ENCODE measurements at regions not wholly inside any gene's neighbourhood (a gene's known extent, or its start where the extent isn't known, plus 50 kb on each side); places are given as distances from the start of the nearest gene placed in this dataset.

DNA sequence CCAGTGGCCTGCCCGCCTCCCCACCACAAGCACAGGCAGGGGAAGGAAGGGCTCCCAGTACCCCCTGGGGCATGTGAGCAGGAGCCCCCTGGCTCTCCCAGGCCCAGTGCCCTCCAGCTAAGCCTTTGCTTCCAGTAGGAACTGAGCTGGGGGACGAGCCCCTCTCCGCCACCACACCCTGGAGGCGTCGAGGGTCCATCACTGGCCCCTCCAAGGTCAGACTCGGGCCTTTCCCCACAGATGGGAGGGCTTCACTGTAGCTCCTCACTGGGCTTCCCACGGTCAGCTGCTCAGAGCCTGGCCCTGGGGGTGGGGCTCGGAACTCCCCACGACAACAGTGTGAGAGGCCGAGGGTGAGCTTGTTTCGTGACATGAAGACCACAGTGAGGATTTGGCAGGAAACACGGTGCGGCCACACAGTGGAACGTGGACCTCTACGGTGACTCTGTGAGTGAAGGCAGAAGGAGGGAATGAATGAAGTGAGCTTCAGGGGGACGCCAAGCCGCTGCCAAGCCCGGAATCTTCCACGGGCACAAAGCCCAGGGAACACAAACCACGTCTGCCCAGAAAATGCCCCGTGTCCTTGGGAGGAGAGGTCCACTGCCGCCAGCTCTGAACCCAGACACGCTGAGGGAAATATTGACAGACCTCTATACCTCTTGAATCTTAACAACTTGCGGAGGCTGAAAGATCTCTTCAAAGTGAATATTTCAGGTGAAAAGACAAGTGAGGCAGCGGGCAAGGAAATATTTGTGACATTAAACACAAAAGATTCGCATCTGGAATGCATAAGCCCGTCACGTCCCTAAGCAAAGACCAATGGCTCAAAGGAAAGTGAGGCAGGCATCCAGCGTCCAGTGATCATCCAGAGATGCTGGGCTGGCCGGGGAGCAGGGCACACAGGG, 144.8 kb upstream of the GPC1 start:
- no peak overlapping the region for H3K27ac ChIP-seq (ENCODE audit: low read depth, low read length)
- no peaks in the 10 kb centered on the region for H3K9me3 ChIP-seq (ENCODE audit: control insufficient read depth in 3 of 3, low read length in 3 of 3)
- H3K9ac ChIP-seq (ENCODE audit: low read depth in 1 of 3, low read length in 3 of 3): peak overlapping the region in 1 of 3 donors; percentile 8
- peaks cover 21 to 50% (median 28%) of the 10 kb centered on the region in 3 donors for H3K4me1 ChIP-seq (ENCODE audit: control insufficient read depth in 3 of 3, insufficient read depth in 3 of 3, low read length in 3 of 3)
- H3K4me3 ChIP-seq (ENCODE audit: low read length in 3 of 3): no peak overlapping the region
- H3K27me3 ChIP-seq (ENCODE audit: control insufficient read depth in 3 of 3, insufficient read depth in 3 of 3, low read length in 3 of 3): no peaks in the 10 kb centered on the region
- H3K36me3 ChIP-seq (ENCODE audit: control insufficient read depth in 3 of 3, insufficient read depth in 3 of 3, low read length in 3 of 3): no peaks in the 10 kb centered on the region

DNA sequence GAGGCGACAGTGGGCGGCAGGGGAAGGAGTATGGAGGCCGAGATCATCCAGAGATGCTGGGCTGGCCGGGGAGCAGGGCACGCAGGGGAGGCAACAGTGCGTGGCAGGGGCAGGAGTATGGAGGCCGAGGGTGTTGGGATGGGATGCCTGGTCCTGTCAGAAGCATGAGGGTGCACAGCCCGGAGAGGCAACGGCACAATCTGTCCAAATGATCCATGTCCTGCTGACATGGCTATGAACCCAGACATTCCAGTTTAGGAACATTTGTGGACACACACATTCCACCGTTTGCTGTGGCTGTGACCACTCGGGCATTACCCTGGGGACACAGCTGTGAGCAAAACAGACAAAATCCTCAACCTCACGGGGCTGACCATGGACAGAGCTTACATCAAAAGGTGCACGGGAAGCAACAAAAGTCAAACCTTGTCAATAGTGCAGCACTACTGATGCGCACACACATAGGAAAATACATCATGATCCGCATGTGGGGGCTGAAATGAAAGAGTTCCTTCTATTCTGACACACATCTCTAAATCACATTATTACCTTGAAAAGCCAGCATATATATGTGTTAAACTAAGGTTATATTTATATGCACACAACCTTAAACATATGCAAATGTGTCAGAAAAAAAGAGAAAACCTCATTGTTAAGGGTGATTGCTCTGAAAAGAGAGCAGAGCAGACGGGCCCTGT, 144.0 kb upstream of the GPC1 start:
- H3K27me3 ChIP-seq (ENCODE audit: control insufficient read depth in 3 of 3, insufficient read depth in 3 of 3, low read length in 3 of 3): no peaks in the 10 kb centered on the region
- H3K36me3 ChIP-seq (ENCODE audit: control insufficient read depth in 3 of 3, insufficient read depth in 3 of 3, low read length in 3 of 3): no peaks in the 10 kb centered on the region
- no peak overlapping the region for H3K4me3 ChIP-seq (ENCODE audit: low read length in 3 of 3)
- H3K9ac ChIP-seq (ENCODE audit: low read depth in 1 of 3, low read length in 3 of 3): no peak overlapping the region
- H3K9me3 ChIP-seq (ENCODE audit: control insufficient read depth in 3 of 3, low read length in 3 of 3): no peaks in the 10 kb centered on the region
- H3K27ac ChIP-seq (ENCODE audit: low read depth, low read length): no peak overlapping the region
- H3K4me1 ChIP-seq (ENCODE audit: control insufficient read depth in 3 of 3, insufficient read depth in 3 of 3, low read length in 3 of 3): peaks cover 21 to 55% (median 28%) of the 10 kb centered on the region in 3 donors

DNA sequence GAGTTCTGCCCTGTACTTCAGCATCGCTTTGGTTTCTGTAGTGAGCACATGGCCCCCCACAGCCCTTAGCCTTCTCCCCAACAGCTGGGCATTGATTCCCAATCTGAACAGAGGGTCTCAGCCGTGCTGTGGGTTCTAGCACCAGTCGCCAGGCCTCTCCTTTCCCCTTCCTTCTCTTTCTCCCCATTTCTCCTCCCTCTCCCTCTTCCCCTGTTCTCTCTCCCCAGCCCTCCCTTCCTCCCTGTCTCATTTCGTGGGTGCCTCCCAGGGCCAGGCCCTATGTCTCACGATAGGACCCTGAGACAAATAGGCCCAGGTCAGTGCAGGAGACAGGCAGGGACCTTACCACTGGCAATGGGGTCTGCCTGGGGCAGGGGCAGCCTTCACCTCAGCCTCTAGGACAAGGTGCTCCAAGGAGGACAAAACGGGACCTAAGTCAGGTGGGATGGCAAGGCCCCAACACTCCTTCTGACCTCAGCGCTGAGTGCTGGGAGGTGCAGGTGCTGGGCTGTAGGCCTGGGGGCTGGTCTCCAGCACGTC, 143.4 kb upstream of the GPC1 start:
- no peaks in the 10 kb centered on the region for H3K9me3 ChIP-seq (ENCODE audit: control insufficient read depth in 3 of 3, low read length in 3 of 3)
- H3K4me1 ChIP-seq (ENCODE audit: control insufficient read depth in 3 of 3, insufficient read depth in 3 of 3, low read length in 3 of 3): peaks cover 21 to 58% (median 31%) of the 10 kb centered on the region in 3 donors
- no peaks in the 10 kb centered on the region for H3K36me3 ChIP-seq (ENCODE audit: control insufficient read depth in 3 of 3, insufficient read depth in 3 of 3, low read length in 3 of 3)
- H3K27ac ChIP-seq (ENCODE audit: low read depth, low read length): no peak overlapping the region
- H3K4me3 ChIP-seq (ENCODE audit: low read length in 3 of 3): no peak overlapping the region
- H3K27me3 ChIP-seq (ENCODE audit: control insufficient read depth in 3 of 3, insufficient read depth in 3 of 3, low read length in 3 of 3): no peaks in the 10 kb centered on the region
- H3K9ac ChIP-seq (ENCODE audit: low read depth in 1 of 3, low read length in 3 of 3): no peak overlapping the region

DNA sequence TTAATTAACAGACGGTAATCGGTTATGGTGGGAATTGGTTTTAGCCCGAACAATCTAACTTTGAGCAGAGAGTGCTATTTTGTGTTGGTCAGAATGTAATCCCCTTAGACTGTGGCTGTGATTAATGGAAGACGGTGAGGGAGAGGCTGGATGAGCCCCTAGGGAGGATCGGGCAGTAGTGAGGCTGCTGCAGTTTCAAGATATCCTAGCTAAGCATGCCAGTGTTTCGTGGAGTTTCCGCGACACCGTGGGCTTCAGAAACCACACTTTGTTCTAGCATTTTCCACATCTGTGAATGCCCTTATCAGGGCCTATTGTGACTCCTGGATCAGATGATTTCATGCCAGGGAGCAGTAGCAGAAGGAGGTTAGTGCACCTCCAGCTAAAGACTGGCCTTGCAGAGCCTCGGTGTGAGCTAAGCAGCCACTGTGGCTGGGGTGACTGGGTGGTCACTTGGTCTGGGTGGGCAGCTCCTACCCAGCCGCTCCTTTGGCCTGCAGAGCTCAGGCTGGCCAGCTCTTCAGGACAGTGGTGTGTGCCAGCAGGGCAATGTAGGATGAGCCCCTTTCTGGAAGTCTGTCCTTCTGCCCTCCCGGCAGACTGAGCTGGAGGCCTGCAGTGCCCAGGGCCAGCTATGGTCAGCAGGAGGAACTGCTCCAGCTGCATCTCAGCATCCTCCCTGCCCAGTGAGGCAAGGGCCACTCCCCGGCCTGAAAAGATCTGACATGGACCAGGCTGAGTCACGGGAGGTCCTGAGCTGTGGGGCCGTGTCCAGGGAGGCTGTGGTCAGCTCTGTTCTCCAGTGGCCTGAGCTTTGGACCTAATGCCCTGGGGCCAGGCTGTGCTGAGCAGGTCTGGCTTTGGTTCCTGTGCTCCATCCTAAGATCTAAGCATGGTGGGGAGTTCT, 142.6 kb upstream of the GPC1 start:
- H3K9ac ChIP-seq (ENCODE audit: low read depth in 1 of 3, low read length in 3 of 3): peak overlapping the region; percentile 57 to 79 (median 73)
- peaks cover 21 to 53% (median 31%) of the 10 kb centered on the region in 3 donors for H3K4me1 ChIP-seq (ENCODE audit: control insufficient read depth in 3 of 3, insufficient read depth in 3 of 3, low read length in 3 of 3)
- H3K27me3 ChIP-seq (ENCODE audit: control insufficient read depth in 3 of 3, insufficient read depth in 3 of 3, low read length in 3 of 3): no peaks in the 10 kb centered on the region
- no peaks in the 10 kb centered on the region for H3K9me3 ChIP-seq (ENCODE audit: control insufficient read depth in 3 of 3, low read length in 3 of 3)
- peak overlapping the region; percentile 80 for H3K27ac ChIP-seq (ENCODE audit: low read depth, low read length)
- H3K4me3 ChIP-seq (ENCODE audit: low read length in 3 of 3): peak overlapping the region; percentile 22 to 54 (median 23)
- no peaks in the 10 kb centered on the region for H3K36me3 ChIP-seq (ENCODE audit: control insufficient read depth in 3 of 3, insufficient read depth in 3 of 3, low read length in 3 of 3)

DNA sequence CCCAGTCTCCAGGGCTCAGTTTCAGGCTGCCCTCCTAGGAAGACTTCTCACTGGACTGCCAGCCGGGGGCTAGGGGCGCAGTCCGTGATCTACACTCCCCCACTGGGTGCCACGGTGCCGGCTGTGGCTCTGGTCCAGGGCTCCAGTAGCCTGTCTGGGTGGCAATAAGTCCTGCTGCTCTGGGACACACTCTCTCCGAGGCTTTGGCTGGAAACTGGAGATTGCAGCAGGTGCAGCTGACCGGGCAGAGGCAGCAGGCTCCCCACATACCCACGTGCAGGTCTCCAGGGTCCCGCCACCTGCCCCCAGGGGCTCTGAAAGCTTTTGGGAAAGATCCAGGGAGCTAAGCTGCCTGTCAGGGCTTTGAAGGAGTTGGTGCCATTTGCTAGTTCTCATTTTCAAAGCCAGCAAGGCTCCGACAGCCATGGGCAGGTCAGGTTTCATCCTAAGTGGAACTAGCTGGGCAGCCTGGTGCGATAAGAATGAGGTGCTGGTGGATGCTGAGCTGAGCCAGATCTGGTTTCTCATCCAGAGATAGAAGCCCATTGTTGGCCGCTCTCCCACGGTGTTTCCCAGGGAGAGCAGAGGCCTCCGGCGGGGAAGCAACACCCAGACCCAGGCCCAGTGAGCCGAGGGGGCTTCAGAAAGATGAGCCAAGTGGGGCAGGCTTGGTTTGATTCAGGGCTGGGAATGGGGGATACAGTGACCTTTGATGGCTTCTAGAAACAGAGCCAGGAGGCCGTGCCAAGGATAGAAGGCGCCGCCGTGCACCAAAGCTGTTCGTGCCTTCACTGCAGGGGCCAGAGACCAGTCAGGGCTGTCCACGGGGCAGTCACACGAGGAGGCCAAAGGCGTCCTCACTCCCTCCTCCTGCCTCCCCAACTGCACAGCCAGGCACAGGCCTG, 141.7 kb upstream of the GPC1 start:
- no peaks in the 10 kb centered on the region for H3K36me3 ChIP-seq (ENCODE audit: control insufficient read depth in 3 of 3, insufficient read depth in 3 of 3, low read length in 3 of 3)
- H3K9ac ChIP-seq (ENCODE audit: low read depth in 1 of 3, low read length in 3 of 3): peak overlapping the region; percentile 65 to 79 (median 73)
- no peaks in the 10 kb centered on the region for H3K27me3 ChIP-seq (ENCODE audit: control insufficient read depth in 3 of 3, insufficient read depth in 3 of 3, low read length in 3 of 3)
- H3K27ac ChIP-seq (ENCODE audit: low read depth, low read length): peak overlapping the region; percentile 80
- H3K9me3 ChIP-seq (ENCODE audit: control insufficient read depth in 3 of 3, low read length in 3 of 3): no peaks in the 10 kb centered on the region
- peaks cover 21 to 53% (median 34%) of the 10 kb centered on the region in 3 donors for H3K4me1 ChIP-seq (ENCODE audit: control insufficient read depth in 3 of 3, insufficient read depth in 3 of 3, low read length in 3 of 3)
- H3K4me3 ChIP-seq (ENCODE audit: low read length in 3 of 3): peak overlapping the region; percentile 23 to 54 (median 41)

DNA sequence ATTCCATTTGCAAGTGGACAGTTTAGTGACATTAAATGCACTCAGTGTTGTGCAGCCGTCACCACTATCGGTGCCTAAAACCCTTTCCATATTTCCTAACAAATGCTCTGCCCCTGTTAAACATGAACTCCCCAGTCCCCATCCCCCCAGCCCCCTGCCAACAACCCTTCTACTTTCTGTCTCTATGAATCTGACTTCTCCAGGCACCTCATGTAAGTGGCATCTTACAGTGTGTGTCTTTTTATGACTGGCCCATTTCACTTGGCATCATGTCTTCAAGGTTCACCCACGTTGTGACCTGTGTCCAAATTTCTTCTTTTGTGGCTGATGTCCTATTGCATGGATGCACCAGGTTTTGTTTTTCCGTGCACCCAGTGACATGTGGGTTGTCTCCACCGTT, 140.9 kb upstream of the GPC1 start:
- Histone ChIP-seq H3K36me3 (ENCODE audit: control insufficient read depth in 3 of 3, insufficient read depth in 3 of 3, low read length in 3 of 3) (no peaks in the 10 kb centered on the region), H3K27me3 (ENCODE audit: control insufficient read depth in 3 of 3, insufficient read depth in 3 of 3, low read length in 3 of 3) (no peaks in the 10 kb centered on the region), H3K4me3 (ENCODE audit: low read length in 3 of 3) (peak overlapping the region in 1 of 3 donors; percentile 54), H3K4me1 (ENCODE audit: control insufficient read depth in 3 of 3, insufficient read depth in 3 of 3, low read length in 3 of 3) (peaks cover 21 to 53% (median 34%) of the 10 kb centered on the region in 3 donors), H3K9me3 (ENCODE audit: control insufficient read depth in 3 of 3, low read length in 3 of 3) (no peaks in the 10 kb centered on the region), H3K9ac (ENCODE audit: low read depth in 1 of 3, low read length in 3 of 3) (peak overlapping the region in 2 of 3 donors; percentile 65 to 79), H3K27ac (ENCODE audit: low read depth, low read length) (no peak overlapping the region)

DNA sequence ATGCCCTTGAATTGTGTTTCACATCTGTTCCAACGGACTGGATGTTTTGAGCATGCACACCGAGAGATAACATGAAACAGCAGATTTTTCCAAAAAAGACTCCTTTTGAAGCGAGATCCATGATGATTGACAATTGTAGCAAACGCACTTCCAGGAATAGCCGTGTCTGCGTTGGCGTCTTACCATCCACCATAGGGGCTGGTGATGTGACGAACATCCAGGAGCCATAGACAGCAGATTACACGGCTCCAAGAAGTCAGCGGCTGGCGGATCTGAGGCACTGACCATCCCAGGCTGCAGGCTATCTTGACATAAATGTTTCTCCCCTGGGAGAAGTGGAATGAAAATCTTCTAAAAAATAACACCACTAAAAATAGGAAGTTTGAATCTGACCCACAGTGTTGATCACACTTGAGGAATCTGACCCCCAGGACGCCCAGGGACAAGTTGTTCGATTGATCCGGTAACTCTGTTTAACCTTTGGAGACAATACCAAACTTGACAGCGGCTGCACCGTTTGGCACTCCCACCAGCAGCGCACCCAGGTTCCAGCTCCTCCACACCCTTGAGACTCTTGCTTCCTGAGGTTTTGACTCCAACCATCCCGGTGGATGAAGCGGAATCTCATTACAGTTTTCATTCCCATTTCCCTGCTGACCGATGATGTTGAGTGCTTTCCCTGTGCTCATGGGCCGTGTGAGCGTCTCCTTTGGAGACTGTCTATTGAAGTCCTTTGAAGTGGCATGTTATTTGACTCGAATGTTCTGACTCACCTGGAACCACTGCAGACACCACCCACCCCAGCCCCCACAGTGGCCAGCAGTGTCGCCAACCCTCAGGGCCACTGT, 140.0 kb upstream of the GPC1 start:
- H3K4me1 ChIP-seq (ENCODE audit: control insufficient read depth in 3 of 3, insufficient read depth in 3 of 3, low read length in 3 of 3): peaks cover 21 to 53% (median 34%) of the 10 kb centered on the region in 3 donors
- no peak overlapping the region for H3K9ac ChIP-seq (ENCODE audit: low read depth in 1 of 3, low read length in 3 of 3)
- no peak overlapping the region for H3K4me3 ChIP-seq (ENCODE audit: low read length in 3 of 3)
- H3K27ac ChIP-seq (ENCODE audit: low read depth, low read length): no peak overlapping the region
- no peaks in the 10 kb centered on the region for H3K9me3 ChIP-seq (ENCODE audit: control insufficient read depth in 3 of 3, low read length in 3 of 3)
- H3K36me3 ChIP-seq (ENCODE audit: control insufficient read depth in 3 of 3, insufficient read depth in 3 of 3, low read length in 3 of 3): no peaks in the 10 kb centered on the region
- H3K27me3 ChIP-seq (ENCODE audit: control insufficient read depth in 3 of 3, insufficient read depth in 3 of 3, low read length in 3 of 3): no peaks in the 10 kb centered on the region

DNA sequence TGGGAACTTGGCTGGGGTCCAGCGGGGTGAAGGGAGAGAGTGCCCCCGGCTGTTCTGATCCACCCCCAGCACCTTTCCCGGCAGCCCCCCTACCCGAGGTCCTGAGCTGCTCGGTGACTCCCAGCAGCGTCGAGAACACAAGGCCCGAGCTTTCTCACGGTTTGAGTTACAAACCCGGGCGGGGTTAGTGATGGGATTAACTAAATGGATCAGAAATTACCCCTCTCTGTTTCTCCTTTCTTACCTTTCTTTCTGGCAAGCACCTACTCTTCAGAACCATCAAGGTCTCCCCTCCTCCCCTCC, 139.4 kb upstream of the GPC1 start:
- no peaks in the 10 kb centered on the region for H3K9me3 ChIP-seq (ENCODE audit: control insufficient read depth in 3 of 3, low read length in 3 of 3)
- H3K4me1 ChIP-seq (ENCODE audit: control insufficient read depth in 3 of 3, insufficient read depth in 3 of 3, low read length in 3 of 3): peaks cover 21 to 48% (median 34%) of the 10 kb centered on the region in 3 donors
- H3K27me3 ChIP-seq (ENCODE audit: control insufficient read depth in 3 of 3, insufficient read depth in 3 of 3, low read length in 3 of 3): no peaks in the 10 kb centered on the region

More for the DNA sequence above, 139.4 kb upstream of the GPC1 start:
- Histone ChIP-seq H3K4me3 (ENCODE audit: low read length in 3 of 3) (no peak overlapping the region), H3K9ac (ENCODE audit: low read depth in 1 of 3, low read length in 3 of 3) (no peak overlapping the region), H3K36me3 (ENCODE audit: control insufficient read depth in 3 of 3, insufficient read depth in 3 of 3, low read length in 3 of 3) (no peaks in the 10 kb centered on the region), H3K27ac (ENCODE audit: low read depth, low read length) (no peak overlapping the region)
